Osteoblast (primary cell): ENCODE measurements at regions not wholly inside any gene's neighbourhood (a gene's known extent, or its start where the extent isn't known, plus 50 kb on each side); places are given as distances from the start of the nearest gene placed in this dataset.

Experiments used
- DNase-seq: peaks from one replicate; pipeline ENCODE4 v3.0.0; 2011; ENCODE audit warnings: low spot score, mixed read lengths; ENCODE audit not compliant: insufficient read length; ENCODE audit errors: missing footprints
- H2AFZ ChIP-seq: 2 replicates; pipeline ENCODE4 v1.6.0; 2011; ENCODE audit warnings: mild to moderate bottlenecking, low read length
- H3K27ac ChIP-seq: 2 replicates; pipeline ENCODE4 v1.5.1; 2011; ENCODE audit warnings: mild to moderate bottlenecking, low read depth, low read length, moderate library complexity
- H3K27me3 ChIP-seq: 2 replicates; pipeline ENCODE4 v1.6.0; 2012; ENCODE audit warnings: mild to moderate bottlenecking, control low read depth, inconsistent platforms, low read length, moderate library complexity; ENCODE audit not compliant: insufficient read depth
- H3K36me3 ChIP-seq: 2 replicates; pipeline ENCODE4 v1.5.1; 2011; ENCODE audit warnings: mild to moderate bottlenecking, low read length, control low read depth, moderate library complexity; ENCODE audit not compliant: insufficient read depth
- H3K4me1 ChIP-seq: 2 replicates; pipeline ENCODE4 v1.5.1; 2011; ENCODE audit warnings: mild to moderate bottlenecking, low read length, control low read depth, moderate library complexity; ENCODE audit not compliant: insufficient read depth
- H3K4me2 ChIP-seq: 2 replicates; pipeline ENCODE4 v1.6.0; 2011; ENCODE audit warnings: mild to moderate bottlenecking, low read length; ENCODE audit not compliant: insufficient read depth
- H3K4me3 ChIP-seq: fragments of 200-600 bp; sonication (generic); 3 replicates; pipeline ENCODE4 v1.5.1; 2012; ENCODE audit warnings: mild to moderate bottlenecking, low read length, inconsistent platforms; ENCODE audit not compliant: insufficient read depth
- H3K79me2 ChIP-seq: 2 replicates; pipeline ENCODE4 v1.6.0; 2012; ENCODE audit warnings: mild to moderate bottlenecking, low read length, control low read depth, inconsistent platforms; ENCODE audit not compliant: insufficient read depth
- H3K9me3 ChIP-seq: 2 replicates; pipeline ENCODE4 v1.5.1; 2011; ENCODE audit warnings: low read depth, low read length, control low read depth
- H4K20me1 ChIP-seq: 2 replicates; pipeline ENCODE4 v1.6.0; 2012; ENCODE audit warnings: mild to moderate bottlenecking, low read length, control low read depth; ENCODE audit not compliant: insufficient read depth
- TF ChIP-seq, protein P1 (sequence below): IDR thresholded peaks from 2 replicates; pipeline ENCODE4 v1.5.1; 2011; ENCODE audit warnings: mild to moderate bottlenecking, low read depth, low read length, moderate library complexity; ENCODE audit errors: extremely low read depth

- H3K4me1 ChIP-seq: no peaks in the 10 kb centered on the region
- H3K9me3 ChIP-seq: no peaks in the 10 kb centered on the region
- H3K4me2 ChIP-seq: no peak overlapping the region
- no peaks in the 10 kb centered on the region for H4K20me1 ChIP-seq
- no peak overlapping the region for H3K4me3 ChIP-seq
- no peak for DNase-seq
- no peak overlapping the region for H3K27ac ChIP-seq
- no peak overlapping the region for H2AFZ ChIP-seq
- TF ChIP-seq, protein P1, sequence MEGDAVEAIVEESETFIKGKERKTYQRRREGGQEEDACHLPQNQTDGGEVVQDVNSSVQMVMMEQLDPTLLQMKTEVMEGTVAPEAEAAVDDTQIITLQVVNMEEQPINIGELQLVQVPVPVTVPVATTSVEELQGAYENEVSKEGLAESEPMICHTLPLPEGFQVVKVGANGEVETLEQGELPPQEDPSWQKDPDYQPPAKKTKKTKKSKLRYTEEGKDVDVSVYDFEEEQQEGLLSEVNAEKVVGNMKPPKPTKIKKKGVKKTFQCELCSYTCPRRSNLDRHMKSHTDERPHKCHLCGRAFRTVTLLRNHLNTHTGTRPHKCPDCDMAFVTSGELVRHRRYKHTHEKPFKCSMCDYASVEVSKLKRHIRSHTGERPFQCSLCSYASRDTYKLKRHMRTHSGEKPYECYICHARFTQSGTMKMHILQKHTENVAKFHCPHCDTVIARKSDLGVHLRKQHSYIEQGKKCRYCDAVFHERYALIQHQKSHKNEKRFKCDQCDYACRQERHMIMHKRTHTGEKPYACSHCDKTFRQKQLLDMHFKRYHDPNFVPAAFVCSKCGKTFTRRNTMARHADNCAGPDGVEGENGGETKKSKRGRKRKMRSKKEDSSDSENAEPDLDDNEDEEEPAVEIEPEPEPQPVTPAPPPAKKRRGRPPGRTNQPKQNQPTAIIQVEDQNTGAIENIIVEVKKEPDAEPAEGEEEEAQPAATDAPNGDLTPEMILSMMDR: no peak
- no peaks in the 10 kb centered on the region for H3K27me3 ChIP-seq
- no peaks in the 10 kb centered on the region for H3K36me3 ChIP-seq
- no peaks in the 10 kb centered on the region for H3K79me2 ChIP-seq
Measured at GRCh38 chr12:91267039-91267438, 84.4 kb upstream of the DCN start.

- Histone ChIP-seq H4K20me1 (no peaks in the 10 kb centered on the region), H3K79me2 (no peaks in the 10 kb centered on the region), H3K4me3 (no peak overlapping the region), H3K27ac (no peak overlapping the region), H3K9me3 (no peaks in the 10 kb centered on the region), H3K4me1 (no peaks in the 10 kb centered on the region), H3K36me3 (no peaks in the 10 kb centered on the region), H3K4me2 (no peak overlapping the region), H3K27me3 (no peaks in the 10 kb centered on the region), H2AFZ (no peak overlapping the region)
- DNase-seq: no peak
- TF ChIP-seq, protein P1: no peak
Measured at GRCh38 chr12:91264178-91264577, 81.6 kb upstream of the DCN start.

DNA sequence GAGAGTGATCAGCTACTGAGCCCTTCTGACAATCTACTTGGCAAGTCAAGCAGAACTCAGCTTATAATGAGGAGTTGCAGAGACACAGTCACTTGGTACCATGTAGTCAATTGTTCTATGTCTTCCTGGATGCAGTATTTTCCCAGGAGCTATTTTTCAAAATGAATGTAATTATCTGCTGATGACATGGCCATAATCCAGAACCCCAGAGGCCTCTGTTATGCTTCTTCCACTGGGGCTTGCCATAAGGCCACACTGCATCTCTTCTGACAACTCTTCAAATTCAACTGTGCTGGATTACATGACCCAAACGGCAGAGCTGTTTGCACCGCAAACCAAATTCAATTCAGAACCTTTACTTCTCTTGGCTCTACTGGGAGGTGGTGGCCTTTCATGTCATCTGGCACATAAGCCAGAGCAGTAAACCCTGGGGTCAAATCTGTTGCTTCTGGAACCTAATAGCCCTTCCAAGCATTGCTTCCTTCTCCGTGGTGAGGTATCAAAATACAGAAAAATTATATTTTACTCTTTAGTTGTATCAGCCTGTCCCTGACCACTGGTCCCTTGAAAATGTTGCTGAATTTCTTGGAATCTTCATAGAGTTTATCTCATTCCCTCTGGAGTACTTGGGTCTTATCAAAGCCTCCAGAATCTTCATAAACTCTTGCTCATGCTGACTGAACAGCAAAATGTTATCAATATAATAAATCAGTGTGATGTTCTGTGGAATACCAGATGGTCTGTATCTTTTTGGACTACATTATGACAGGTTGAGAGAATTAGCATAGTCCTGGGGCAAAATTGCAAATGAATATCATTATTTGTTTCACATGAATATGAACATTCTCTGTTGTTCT lies 79.4 kb upstream of the DCN start:
- Histone ChIP-seq H2AFZ (no peak overlapping the region), H3K27ac (no peak overlapping the region), H3K27me3 (no peaks in the 10 kb centered on the region), H3K4me2 (no peak overlapping the region), H3K36me3 (no peaks in the 10 kb centered on the region), H4K20me1 (no peaks in the 10 kb centered on the region), H3K79me2 (no peaks in the 10 kb centered on the region), H3K4me3 (no peak overlapping the region), H3K4me1 (no peaks in the 10 kb centered on the region), H3K9me3 (no peaks in the 10 kb centered on the region)
- DNase-seq: no peak
- TF ChIP-seq, protein P1: no peak

DNA sequence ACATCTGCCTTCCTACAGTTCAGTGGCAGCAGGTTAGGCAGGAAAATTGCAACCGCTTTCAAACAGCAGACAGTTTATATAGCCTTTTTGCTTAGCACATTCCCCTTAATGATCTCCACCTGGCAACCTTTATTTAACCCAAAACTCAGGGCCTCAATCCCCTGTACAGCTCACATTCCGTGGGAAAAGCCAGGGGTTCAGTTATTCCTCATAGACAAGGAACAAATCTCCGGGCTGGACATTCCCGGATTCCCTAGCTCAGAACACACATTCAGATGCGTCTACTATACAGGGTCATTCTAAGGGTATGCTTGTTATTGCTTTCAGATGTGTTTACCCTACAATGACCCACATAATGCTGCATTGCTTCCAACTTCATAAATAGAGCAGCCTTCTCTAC lies 73.8 kb upstream of the DCN start:
- Histone ChIP-seq H3K4me2 (no peak overlapping the region), H3K27ac (no peak overlapping the region), H4K20me1 (no peaks in the 10 kb centered on the region), H3K36me3 (no peaks in the 10 kb centered on the region), H3K27me3 (no peaks in the 10 kb centered on the region), H3K4me3 (no peak overlapping the region), H2AFZ (peak overlapping the region; percentile 3), H3K79me2 (no peaks in the 10 kb centered on the region), H3K9me3 (no peaks in the 10 kb centered on the region), H3K4me1 (no peaks in the 10 kb centered on the region)
- TF ChIP-seq, protein P1: no peak
- no peak for DNase-seq
